ENCODE measurements at regions not wholly inside any gene's neighbourhood (a gene's known extent, or its start where the extent isn't known, plus 50 kb on each side); places are given as distances from the start of the nearest gene placed in this dataset.

DNA sequence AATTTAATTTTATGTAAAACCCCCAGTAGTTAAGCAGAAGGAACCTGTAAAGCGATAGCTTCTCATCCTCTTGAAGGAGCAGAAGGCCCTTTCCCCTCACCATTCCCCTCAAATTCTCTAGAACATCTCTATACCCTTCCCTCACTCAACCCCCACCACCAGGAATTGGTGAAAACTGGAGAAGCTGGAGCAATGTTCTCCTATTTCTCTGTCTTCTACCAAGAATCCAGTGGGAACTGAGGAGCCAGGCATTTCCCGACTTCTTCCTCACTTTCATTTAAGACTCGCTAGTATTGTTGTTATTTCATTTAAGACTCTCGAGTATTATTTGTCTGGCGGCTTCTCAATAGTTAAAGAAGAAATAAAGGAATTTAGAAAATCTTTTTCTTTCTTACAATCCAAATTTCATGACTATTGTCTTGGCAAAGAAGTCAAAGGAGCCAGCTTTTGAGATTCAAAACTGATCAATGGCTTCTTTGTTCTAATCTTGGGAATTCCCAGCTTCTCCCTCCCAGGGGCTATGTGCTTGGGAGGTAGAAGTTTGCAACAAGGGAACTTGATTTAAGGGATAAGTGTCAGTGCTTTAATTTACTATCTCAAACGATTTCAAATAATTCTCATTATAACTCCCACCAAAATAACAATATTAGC lies 253.3 kb upstream of the ADGRL2 start:
- TF ChIP-seq, protein P1, sequence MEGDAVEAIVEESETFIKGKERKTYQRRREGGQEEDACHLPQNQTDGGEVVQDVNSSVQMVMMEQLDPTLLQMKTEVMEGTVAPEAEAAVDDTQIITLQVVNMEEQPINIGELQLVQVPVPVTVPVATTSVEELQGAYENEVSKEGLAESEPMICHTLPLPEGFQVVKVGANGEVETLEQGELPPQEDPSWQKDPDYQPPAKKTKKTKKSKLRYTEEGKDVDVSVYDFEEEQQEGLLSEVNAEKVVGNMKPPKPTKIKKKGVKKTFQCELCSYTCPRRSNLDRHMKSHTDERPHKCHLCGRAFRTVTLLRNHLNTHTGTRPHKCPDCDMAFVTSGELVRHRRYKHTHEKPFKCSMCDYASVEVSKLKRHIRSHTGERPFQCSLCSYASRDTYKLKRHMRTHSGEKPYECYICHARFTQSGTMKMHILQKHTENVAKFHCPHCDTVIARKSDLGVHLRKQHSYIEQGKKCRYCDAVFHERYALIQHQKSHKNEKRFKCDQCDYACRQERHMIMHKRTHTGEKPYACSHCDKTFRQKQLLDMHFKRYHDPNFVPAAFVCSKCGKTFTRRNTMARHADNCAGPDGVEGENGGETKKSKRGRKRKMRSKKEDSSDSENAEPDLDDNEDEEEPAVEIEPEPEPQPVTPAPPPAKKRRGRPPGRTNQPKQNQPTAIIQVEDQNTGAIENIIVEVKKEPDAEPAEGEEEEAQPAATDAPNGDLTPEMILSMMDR (IDR thresholded peaks at IDR 0.05): no peak
- TF ChIP-seq POLR2A (IDR thresholded peaks at IDR 0.05): no peak

All from adrenal gland (tissue), 5 donors.